B cell (primary cell): ENCODE measurements at regions not wholly inside any gene's neighbourhood (a gene's known extent, or its start where the extent isn't known, plus 50 kb on each side); places are given as distances from the start of the nearest gene placed in this dataset.

ENCODE experiments used
- ATAC-seq: fragments of 200-7000 bp; cut with Tn5 transposase; one replicate; pipeline ENCODE4 v1.10.0; 2021; ENCODE audit warnings: low read depth, mild to moderate bottlenecking, moderate number of reproducible peaks, moderate library complexity
- CTCF ChIA-PET: fragments of 350-600 bp; sonication (Branson Sonifier 250); formaldehyde crosslinking; loops from one replicate; lab custom pipeline; 2021; ENCODE audit warnings: antibody characterized with exemption, inconsistent platforms; lab: Charles Lee
- POLR2A ChIA-PET: fragments of 350-600 bp; sonication (Branson Sonifier 250); formaldehyde crosslinking; loops from one replicate; lab custom pipeline; 2021; ENCODE audit warnings: antibody characterized with exemption; lab: Charles Lee
- DNase-seq: peaks from one replicate; pipeline ENCODE4 v3.0.0; 2013
- H2AFZ ChIP-seq: 2 replicates; pipeline ENCODE4 v1.6.1; 2012; ENCODE audit warnings: mild to moderate bottlenecking, low read depth, low read length; ENCODE audit not compliant: insufficient read depth, poor library complexity, severe bottlenecking
- H3K27ac ChIP-seq, 2 donors: 1 replicate in 1 of 2; 2 replicates in 1 of 2; pipeline ENCODE4 v1.5.1; 2012 to 2013; ENCODE audit warnings: low read length in 2 of 2, mild to moderate bottlenecking in 2 of 2, moderate library complexity in 1 of 2
- H3K27me3 ChIP-seq, 4 experiments: fragments of 200-600 bp in 1 of 4; sonication (generic) in 1 of 4; replicated peaks in 1 of 4; 1 replicate in 2 of 4; 2 replicates in 2 of 4; pipeline versions ENCODE4 v1.6.1 to v1.7.0; 2013 to 2016; ENCODE audit warnings: low read length in 3 of 4, mild to moderate bottlenecking in 2 of 4, mixed read lengths in 1 of 4, moderate library complexity in 1 of 4; ENCODE audit not compliant: insufficient read depth in 4 of 4, control insufficient read depth in 3 of 4; ENCODE audit errors: control extremely low read depth in 1 of 4
- H3K36me3 ChIP-seq, 2 experiments: replicated peaks in 1 of 2; 1 replicate in 1 of 2; 2 replicates in 1 of 2; pipeline versions ENCODE4 v1.6.1 to v1.7.1; 2013; ENCODE audit warnings: low read length in 1 of 2; ENCODE audit not compliant: insufficient read depth in 2 of 2, control insufficient read depth in 1 of 2; ENCODE audit errors: control extremely low read depth in 1 of 2, extremely low read depth in 1 of 2
- H3K4me1 ChIP-seq, 2 donors: fragments of 200-600 bp in 1 of 2; sonication (generic) in 1 of 2; 1 replicate in 1 of 2; 2 replicates in 1 of 2; pipeline versions ENCODE4 v1.5.1 to v1.6.1; 2013 to 2017; ENCODE audit warnings: low read length in 2 of 2; ENCODE audit not compliant: control insufficient read depth in 2 of 2, insufficient read depth in 2 of 2
- H3K4me2 ChIP-seq: replicated peaks from 2 replicates; pipeline ENCODE3; 2012; ENCODE audit warnings: mild to moderate bottlenecking, low read depth, low read length; ENCODE audit not compliant: poor library complexity, severe bottlenecking
- H3K4me3 ChIP-seq, 5 experiments: fragments of 200-600 bp in 1 of 5; sonication (generic) in 1 of 5; 1 replicate in 3 of 5; 2 replicates in 2 of 5; pipeline versions ENCODE4 v1.5.1 to v1.7.0; 2011 to 2016; ENCODE audit warnings: low read length in 4 of 5, mild to moderate bottlenecking in 4 of 5, low read depth in 2 of 5, control low read depth in 1 of 5, moderate library complexity in 1 of 5; ENCODE audit not compliant: insufficient read depth in 1 of 5; ENCODE audit errors: control extremely low read depth in 1 of 5, extremely low read depth in 1 of 5
- H3K79me2 ChIP-seq: fragments of 200-600 bp; sonication (generic); one replicate; pipeline ENCODE4 v1.6.0; 2016; ENCODE audit warnings: low read length; ENCODE audit not compliant: control insufficient read depth, insufficient read depth
- H3K9ac ChIP-seq: fragments of 200-600 bp; sonication (generic); 2 replicates; pipeline ENCODE4 v1.6.1; 2017; ENCODE audit warnings: mild to moderate bottlenecking, low read length, moderate library complexity
- H3K9me3 ChIP-seq, 3 donors: one replicate each; pipeline versions ENCODE4 v1.6.1 to v1.7.1; 2013; ENCODE audit warnings: low read length in 2 of 3; ENCODE audit not compliant: control insufficient read depth in 2 of 3, insufficient read depth in 1 of 3; ENCODE audit errors: control extremely low read depth in 1 of 3
- H4K20me1 ChIP-seq: 2 replicates; pipeline ENCODE4 v1.6.0; 2012; ENCODE audit warnings: mild to moderate bottlenecking, low read length; ENCODE audit not compliant: insufficient read depth, control insufficient read depth, poor library complexity, severe bottlenecking
- H3K27ac Mint-ChIP-seq: one replicate; pipeline ENCODE4 v1.8.0; 2021; ENCODE audit warnings: mixed read lengths
- H3K27me3 Mint-ChIP-seq: one replicate; pipeline ENCODE4 v1.8.0; 2021; ENCODE audit warnings: mixed read lengths
- H3K4me1 Mint-ChIP-seq: one replicate; pipeline ENCODE4 v1.8.0; 2021; ENCODE audit warnings: mixed read lengths
- H3K4me3 Mint-ChIP-seq: one replicate; pipeline ENCODE4 v1.8.0; 2021; ENCODE audit warnings: mixed read lengths
- H3K9me3 Mint-ChIP-seq: one replicate; pipeline ENCODE4 v1.8.0; 2022; ENCODE audit warnings: mixed read lengths; ENCODE audit not compliant: insufficient read depth
- EZH2 ChIP-seq: IDR thresholded peaks from 2 replicates; pipeline ENCODE4 v1.6.1; 2012; ENCODE audit warnings: borderline replicate concordance, low read depth, mild to moderate bottlenecking, moderate library complexity, low read length; ENCODE audit not compliant: insufficient read depth, poor library complexity, severe bottlenecking
- WGBS: methylation state at CpG from one replicate; pipeline ENCODE4 v1.1.5; 2013; ENCODE audit warnings: missing lambda C conversion rate; ENCODE audit not compliant: insufficient coverage; 5-methylcytosine and 5-hydroxymethylcytosine counted together
- intact Hi-C: fragments of 100-400 bp; cut with micrococcal nuclease; formaldehyde crosslinking; loops from one replicate; pipeline ENCODE4 v1.10.0; 2022
- TF ChIP-seq, protein P1 (sequence below): fragments of 200-600 bp; IDR thresholded peaks from one replicate; pipeline ENCODE4 v1.8.0; 2022; ENCODE audit warnings: antibody characterized with exemption, mild to moderate bottlenecking

DNA sequence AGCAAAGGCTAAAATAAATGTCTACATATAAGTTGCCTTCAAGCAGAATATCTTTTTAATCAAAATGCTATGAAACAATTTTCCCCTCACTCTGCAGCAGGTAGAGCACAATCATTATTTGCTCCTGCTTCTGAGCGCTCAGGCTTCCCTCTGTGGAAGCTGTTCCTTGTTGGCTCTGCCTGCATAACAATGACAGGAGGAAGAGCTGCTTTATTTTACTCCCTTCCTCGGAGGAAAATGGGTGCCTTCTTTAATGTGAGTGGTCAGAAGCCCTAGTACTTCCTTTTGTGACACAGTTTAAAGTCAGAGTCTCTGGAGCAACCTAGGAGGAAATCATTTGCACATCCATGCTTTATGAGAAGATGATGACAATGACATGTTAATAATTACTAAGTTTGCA lies 492.1 kb downstream of the CDH8 start:
- DNase-seq: no peak

DNA sequence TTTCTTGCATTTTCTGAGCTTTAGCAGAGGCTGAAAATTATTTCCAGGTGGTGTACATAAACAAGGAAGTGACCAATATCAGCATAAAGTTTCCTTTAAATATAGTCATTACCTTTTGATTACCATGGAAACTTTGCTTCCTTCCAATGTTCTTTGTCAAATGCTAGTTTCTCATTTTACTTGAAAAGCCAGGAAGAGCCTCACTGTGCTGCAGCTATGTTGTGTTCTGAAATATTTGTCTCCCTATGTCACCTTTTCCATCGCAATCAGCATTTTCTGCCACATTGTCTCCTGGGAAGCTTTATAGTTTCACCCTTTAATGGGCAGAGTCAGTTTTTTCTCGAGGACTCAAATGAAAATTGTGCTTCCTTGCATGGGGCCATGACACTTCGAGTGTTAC lies 496.0 kb downstream of the CDH8 start:
- no peaks in the 10 kb centered on the region for H3K36me3 ChIP-seq
- H4K20me1 ChIP-seq: no peaks in the 10 kb centered on the region
- TF ChIP-seq, protein P1, sequence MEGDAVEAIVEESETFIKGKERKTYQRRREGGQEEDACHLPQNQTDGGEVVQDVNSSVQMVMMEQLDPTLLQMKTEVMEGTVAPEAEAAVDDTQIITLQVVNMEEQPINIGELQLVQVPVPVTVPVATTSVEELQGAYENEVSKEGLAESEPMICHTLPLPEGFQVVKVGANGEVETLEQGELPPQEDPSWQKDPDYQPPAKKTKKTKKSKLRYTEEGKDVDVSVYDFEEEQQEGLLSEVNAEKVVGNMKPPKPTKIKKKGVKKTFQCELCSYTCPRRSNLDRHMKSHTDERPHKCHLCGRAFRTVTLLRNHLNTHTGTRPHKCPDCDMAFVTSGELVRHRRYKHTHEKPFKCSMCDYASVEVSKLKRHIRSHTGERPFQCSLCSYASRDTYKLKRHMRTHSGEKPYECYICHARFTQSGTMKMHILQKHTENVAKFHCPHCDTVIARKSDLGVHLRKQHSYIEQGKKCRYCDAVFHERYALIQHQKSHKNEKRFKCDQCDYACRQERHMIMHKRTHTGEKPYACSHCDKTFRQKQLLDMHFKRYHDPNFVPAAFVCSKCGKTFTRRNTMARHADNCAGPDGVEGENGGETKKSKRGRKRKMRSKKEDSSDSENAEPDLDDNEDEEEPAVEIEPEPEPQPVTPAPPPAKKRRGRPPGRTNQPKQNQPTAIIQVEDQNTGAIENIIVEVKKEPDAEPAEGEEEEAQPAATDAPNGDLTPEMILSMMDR: no peak
- TF ChIP-seq EZH2: no peak
- no peak overlapping the region for H3K4me2 ChIP-seq
- POLR2A ChIA-PET: no interaction called here
- no peak overlapping the region for H3K4me3 ChIP-seq
- H3K79me2 ChIP-seq: no peaks in the 10 kb centered on the region
- no peak for DNase-seq
- CTCF ChIA-PET: no interaction called here
- no peaks in the 10 kb centered on the region for H3K9me3 ChIP-seq
- intact Hi-C loops: no loop called here
- 90% methylated on average over 2 of the region's 3 CpGs for WGBS
- no peaks in the 10 kb centered on the region for H3K4me1 Mint-ChIP-seq
- no peak overlapping the region for H3K9ac ChIP-seq
- H3K27me3 ChIP-seq: no peaks in the 10 kb centered on the region
- H3K27ac ChIP-seq: no peak overlapping the region
- no peaks in the 10 kb centered on the region for H3K27me3 Mint-ChIP-seq
- H3K27ac Mint-ChIP-seq: no peak overlapping the region
- ATAC-seq: no peak
- H3K4me3 Mint-ChIP-seq: no peak overlapping the region
- peaks cover 5% of the 10 kb centered on the region for H3K9me3 Mint-ChIP-seq
- H3K4me1 ChIP-seq: no peaks in the 10 kb centered on the region
- no peak overlapping the region for H2AFZ ChIP-seq

More for the DNA sequence above, 492.1 kb downstream of the CDH8 start:
- no peak overlapping the region for H3K27ac ChIP-seq
- H2AFZ ChIP-seq: no peak overlapping the region
- Mint-ChIP-seq H3K27ac (no peak overlapping the region), H3K4me3 (no peak overlapping the region), H3K9me3 (peaks cover 2% of the 10 kb centered on the region), H3K4me1 (no peaks in the 10 kb centered on the region), H3K27me3 (no peaks in the 10 kb centered on the region)
- intact Hi-C loops: no loop called here
- no peaks in the 10 kb centered on the region for H4K20me1 ChIP-seq
- no peaks in the 10 kb centered on the region for H3K79me2 ChIP-seq
- H3K36me3 ChIP-seq: no peaks in the 10 kb centered on the region
- no peaks in the 10 kb centered on the region for H3K9me3 ChIP-seq
- ATAC-seq: no peak
- no peak overlapping the region for H3K9ac ChIP-seq
- no peak for TF ChIP-seq EZH2
- TF ChIP-seq, protein P1: no peak
- WGBS: 0% methylated on average over 1 of the region's 2 CpGs
- H3K27me3 ChIP-seq: no peaks in the 10 kb centered on the region
- H3K4me3 ChIP-seq: no peak overlapping the region
- no peaks in the 10 kb centered on the region for H3K4me1 ChIP-seq
- ChIA-PET CTCF (no interaction called here), POLR2A (no interaction called here)
- H3K4me2 ChIP-seq: no peak overlapping the region
